T-cell (primary cell): ENCODE measurements at regions not wholly inside any gene's neighbourhood (a gene's known extent, or its start where the extent isn't known, plus 50 kb on each side); places are given as distances from the start of the nearest gene placed in this dataset.

ENCODE experiments used
- ATAC-seq, 4 experiments: fragments of 200-7000 bp in 3 of 4; fragments of 150-1000 bp in 1 of 4; cut with Tn5 transposase; replicated peaks in 1 of 4; 1 replicate in 3 of 4; 2 replicates in 1 of 4; pipeline ENCODE4 v1.10.0; 2021; ENCODE audit warnings: moderate library complexity in 3 of 4, mild to moderate bottlenecking in 2 of 4, moderate number of reproducible peaks in 1 of 4
- CTCF ChIA-PET, 2 donors: fragments of 300-600 bp; sonication (Branson Sonifier 250); formaldehyde crosslinking; loops; one replicate each; lab custom pipeline; 2022; ENCODE audit warnings: antibody characterized with exemption in 2 of 2; lab: Charles Lee
- POLR2A ChIA-PET, 2 donors: fragments of 300-600 bp; sonication (Branson Sonifier 250); formaldehyde crosslinking; loops; one replicate each; lab custom pipeline; 2022; ENCODE audit warnings: antibody characterized with exemption in 2 of 2; lab: Charles Lee
- DNase-seq, 35 experiments: peaks; one replicate each; pipeline versions ENCODE4 v3.0.0 to v3.0.0-alpha.2; 2013 to 2023
- H3K27ac ChIP-seq: one replicate; pipeline ENCODE4 v1.5.1; 2013; ENCODE audit warnings: low read length
- H3K27me3 ChIP-seq, 2 experiments: replicated peaks in 1 of 2; 1 replicate in 1 of 2; 2 replicates in 1 of 2; pipeline versions ENCODE4 v1.6.1 to v1.7.0; 2013; ENCODE audit warnings: low read length in 1 of 2, mixed read lengths in 1 of 2; ENCODE audit not compliant: control insufficient read depth in 2 of 2, insufficient read depth in 2 of 2; ENCODE audit errors: extremely low read depth in 1 of 2
- H3K36me3 ChIP-seq, 2 donors: 1 replicate in 1 of 2; 2 replicates in 1 of 2; pipeline versions ENCODE4 v1.6.1 to v1.7.0; 2013; ENCODE audit warnings: low read length in 1 of 2; ENCODE audit not compliant: control insufficient read depth in 2 of 2, insufficient read depth in 1 of 2; ENCODE audit errors: extremely low read depth in 1 of 2
- H3K4me1 ChIP-seq, 2 experiments: 1 replicate in 1 of 2; 2 replicates in 1 of 2; pipeline versions ENCODE4 v1.6.1 to v1.7.0; 2013; ENCODE audit warnings: low read length in 2 of 2, mixed read lengths in 1 of 2; ENCODE audit not compliant: insufficient read depth in 2 of 2, control insufficient read depth in 1 of 2; ENCODE audit errors: extremely low read depth in 1 of 2
- H3K4me3 ChIP-seq, 2 donors: 1 replicate in 1 of 2; 2 replicates in 1 of 2; pipeline versions ENCODE4 v1.5.1 to v1.7.0; 2013; ENCODE audit warnings: mild to moderate bottlenecking in 2 of 2, low read length in 1 of 2, moderate library complexity in 1 of 2; ENCODE audit not compliant: control insufficient read depth in 1 of 2; ENCODE audit errors: extremely low read depth in 1 of 2
- H3K9me3 ChIP-seq: 2 replicates; pipeline ENCODE4 v1.7.0; 2013
- H3K27ac Mint-ChIP-seq, 2 donors: one replicate each; pipeline ENCODE4 v1.8.0; 2020 to 2021; ENCODE audit warnings: mild to moderate bottlenecking in 2 of 2, mixed read lengths in 2 of 2
- H3K27me3 Mint-ChIP-seq, 2 donors: one replicate each; pipeline ENCODE4 v1.8.0; 2021 to 2022; ENCODE audit warnings: mixed read lengths in 2 of 2
- H3K36me3 Mint-ChIP-seq: one replicate; pipeline ENCODE4 v1.8.0; 2021; ENCODE audit warnings: mixed read lengths
- H3K4me1 Mint-ChIP-seq, 3 donors: one replicate each; pipeline ENCODE4 v1.8.0; 2020 to 2022; ENCODE audit warnings: mixed read lengths in 3 of 3, mild to moderate bottlenecking in 1 of 3
- H3K4me3 Mint-ChIP-seq, 3 donors: one replicate each; pipeline ENCODE4 v1.8.0; 2020 to 2022; ENCODE audit warnings: mild to moderate bottlenecking in 3 of 3, mixed read lengths in 3 of 3, moderate library complexity in 3 of 3
- H3K9me3 Mint-ChIP-seq, 3 donors: one replicate each; pipeline ENCODE4 v1.8.0; 2020 to 2022; ENCODE audit warnings: mixed read lengths in 3 of 3
- WGBS: methylation state at CpG from one replicate; pipeline ENCODE4 v1.1.5; 2013; ENCODE audit warnings: missing lambda C conversion rate; ENCODE audit not compliant: insufficient coverage; 5-methylcytosine and 5-hydroxymethylcytosine counted together

- WGBS = 69% methylated on average over 4 of the region's 5 CpGs
- Histone ChIP-seq H3K27me3 (no peaks in the 10 kb centered on the region), H3K9me3 (no peaks in the 10 kb centered on the region), H3K4me1 (no peaks in the 10 kb centered on the region), H3K4me3 (no peak overlapping the region), H3K27ac (no peak overlapping the region), H3K36me3 (no peaks in the 10 kb centered on the region)
- Mint-ChIP-seq H3K9me3 (peaks cover 0 to 8% (median 0%) of the 10 kb centered on the region in 3 donors), H3K4me1 (no peaks in the 10 kb centered on the region), H3K27me3 (no peaks in the 10 kb centered on the region), H3K4me3 (no peak overlapping the region), H3K27ac (no peak overlapping the region), H3K36me3 (no peaks in the 10 kb centered on the region)
- ChIA-PET POLR2A (no interaction called here), CTCF (no interaction called here)
- DNase-seq (no peak), ATAC-seq (no peak)
These were observed 226.3 kb upstream of the SOX11 start for GRCh38 chr2:5465859-5466258.

- Histone ChIP-seq H3K27ac (no peak overlapping the region), H3K4me1 (no peaks in the 10 kb centered on the region), H3K36me3 (no peaks in the 10 kb centered on the region), H3K4me3 (no peak overlapping the region), H3K9me3 (no peaks in the 10 kb centered on the region), H3K27me3 (no peaks in the 10 kb centered on the region)
- POLR2A ChIA-PET = no interaction called here
- H3K27ac Mint-ChIP-seq = no peak overlapping the region
- no peaks in the 10 kb centered on the region for H3K36me3 Mint-ChIP-seq
- H3K27me3 Mint-ChIP-seq = no peaks in the 10 kb centered on the region
- DNase-seq (no peak), ATAC-seq (no peak)
- H3K4me1 Mint-ChIP-seq = no peaks in the 10 kb centered on the region
- 97% methylated on average over 4 of the region's 15 CpGs for WGBS
- no peak overlapping the region for H3K4me3 Mint-ChIP-seq
- H3K9me3 Mint-ChIP-seq = peaks cover 0 to 4% (median 0%) of the 10 kb centered on the region in 3 donors
- CTCF ChIA-PET = interaction anchor here in 1 of 2 donors (0.6 kb wide), 1 partner anchor 39 kb away, joined by 4 read pairs; no protein-coding TSS in a partner anchor
These were observed 224.8 kb upstream of the SOX11 start for GRCh38 chr2:5467178-5467905.

- POLR2A ChIA-PET = no interaction called here
- 38% methylated on average over 2 of the region's 4 CpGs for WGBS
These were observed 219.5 kb upstream of the SOX11 start for GRCh38 chr2:5472673-5473072.

GRCh38 chr2:5473635-5474034, 218.5 kb upstream of the SOX11 start:
- ChIA-PET CTCF (no interaction called here), POLR2A (no interaction called here)
- H3K36me3 ChIP-seq = no peaks in the 10 kb centered on the region
- no peaks in the 10 kb centered on the region for H3K9me3 ChIP-seq
- H3K36me3 Mint-ChIP-seq = no peaks in the 10 kb centered on the region
- H3K27ac Mint-ChIP-seq = no peak overlapping the region
- ATAC-seq (no peak), DNase-seq (no peak)
- no peak overlapping the region for H3K4me3 Mint-ChIP-seq
- WGBS = 100% methylated on average over 1 of the region's 6 CpGs
- no peaks in the 10 kb centered on the region for H3K4me1 Mint-ChIP-seq
- no peaks in the 10 kb centered on the region for H3K4me1 ChIP-seq
- H3K27me3 ChIP-seq = no peaks in the 10 kb centered on the region
- H3K27me3 Mint-ChIP-seq = no peaks in the 10 kb centered on the region
- H3K27ac ChIP-seq = no peak overlapping the region
- no peak overlapping the region for H3K4me3 ChIP-seq
- H3K9me3 Mint-ChIP-seq = peaks cover 0 to 4% (median 4%) of the 10 kb centered on the region in 3 donors

More at GRCh38 chr2:5472673-5473072, 219.5 kb upstream of the SOX11 start:
- Mint-ChIP-seq H3K4me3 (no peak overlapping the region), H3K36me3 (no peaks in the 10 kb centered on the region), H3K4me1 (no peaks in the 10 kb centered on the region), H3K27me3 (no peaks in the 10 kb centered on the region), H3K27ac (no peak overlapping the region), H3K9me3 (peaks cover 0 to 4% (median 4%) of the 10 kb centered on the region in 3 donors)
- Histone ChIP-seq H3K4me1 (no peaks in the 10 kb centered on the region), H3K36me3 (no peaks in the 10 kb centered on the region), H3K27me3 (no peaks in the 10 kb centered on the region), H3K9me3 (no peaks in the 10 kb centered on the region), H3K4me3 (no peak overlapping the region), H3K27ac (no peak overlapping the region)
- ATAC-seq (no peak), DNase-seq (no peak)
- CTCF ChIA-PET = no interaction called here

GRCh38 chr2:5474716-5475115, 217.5 kb upstream of the SOX11 start:
- Histone ChIP-seq H3K4me3 (no peak overlapping the region), H3K9me3 (no peaks in the 10 kb centered on the region), H3K27me3 (no peaks in the 10 kb centered on the region), H3K27ac (no peak overlapping the region), H3K4me1 (no peaks in the 10 kb centered on the region), H3K36me3 (no peaks in the 10 kb centered on the region)
- H3K27me3 Mint-ChIP-seq = no peaks in the 10 kb centered on the region
- ATAC-seq (peak in 1 of 4 experiments; percentile 13), DNase-seq (no peak)
- H3K9me3 Mint-ChIP-seq = peaks cover 0 to 4% (median 4%) of the 10 kb centered on the region in 3 donors
- CTCF ChIA-PET = no interaction called here
- WGBS = 96% methylated on average over 7 of the region's 14 CpGs
- POLR2A ChIA-PET = no interaction called here
- no peak overlapping the region for H3K4me3 Mint-ChIP-seq
- no peak overlapping the region for H3K27ac Mint-ChIP-seq
- H3K4me1 Mint-ChIP-seq = no peaks in the 10 kb centered on the region
- H3K36me3 Mint-ChIP-seq = no peaks in the 10 kb centered on the region

GRCh38 chr2:5479265-5479928, 212.8 kb upstream of the SOX11 start:
- no peaks in the 10 kb centered on the region for H3K4me1 ChIP-seq
- Mint-ChIP-seq H3K9me3 (peaks cover 0 to 4% (median 4%) of the 10 kb centered on the region in 3 donors), H3K4me3 (no peak overlapping the region), H3K36me3 (no peaks in the 10 kb centered on the region), H3K27ac (no peak overlapping the region), H3K27me3 (peaks cover 0 to 4% of the 10 kb centered on the region in 2 donors), H3K4me1 (no peaks in the 10 kb centered on the region)
- no CpG with 5 or more reads among the region's 7 CpGs for WGBS
- H3K27ac ChIP-seq = no peak overlapping the region
- no peak for ATAC-seq
- no peak for DNase-seq
- ChIA-PET CTCF (no interaction called here), POLR2A (no interaction called here)
- H3K4me3 ChIP-seq = no peak overlapping the region
- peaks cover 0 to 7% of the 10 kb centered on the region in 2 experiments for H3K27me3 ChIP-seq
- H3K9me3 ChIP-seq = no peaks in the 10 kb centered on the region
- H3K36me3 ChIP-seq = no peaks in the 10 kb centered on the region
